Mesenchymal stem cell (in vitro differentiated cells and primary cell): ENCODE measurements at regions not wholly inside any gene's neighbourhood (a gene's known extent, or its start where the extent isn't known, plus 50 kb on each side); places are given as distances from the start of the nearest gene placed in this dataset.

Experiments
- DNase-seq: peaks from one replicate; pipeline ENCODE4 v3.0.0-alpha.2; 2013
- H2AFZ ChIP-seq: one replicate; pipeline ENCODE4 v1.6.1; 2013; ENCODE audit warnings: low read depth, mild to moderate bottlenecking, control low read depth, inconsistent platforms, low read length, moderate library complexity
- H2AK5ac ChIP-seq: 2 replicates; pipeline ENCODE4 v1.6.1; 2013; ENCODE audit warnings: low read length, moderate library complexity, mild to moderate bottlenecking, inconsistent platforms; ENCODE audit not compliant: severe bottlenecking
- H2BK120ac ChIP-seq: one replicate; pipeline ENCODE4 v1.6.1; 2013; ENCODE audit warnings: low read depth, mild to moderate bottlenecking, inconsistent platforms, low read length, moderate library complexity
- H2BK12ac ChIP-seq, 2 experiments: one replicate each; pipeline ENCODE4 v1.6.1; 2013; ENCODE audit warnings: inconsistent platforms in 2 of 2, low read length in 2 of 2, mild to moderate bottlenecking in 2 of 2, moderate library complexity in 2 of 2, control low read depth in 1 of 2
- H2BK15ac ChIP-seq: one replicate; pipeline ENCODE4 v1.6.1; 2013; ENCODE audit warnings: mild to moderate bottlenecking, low read depth, inconsistent platforms; ENCODE audit not compliant: poor library complexity, severe bottlenecking
- H2BK5ac ChIP-seq: 2 replicates; pipeline ENCODE4 v1.6.1; 2013; ENCODE audit warnings: low read depth, mild to moderate bottlenecking, low read length, control low read depth, inconsistent platforms; ENCODE audit not compliant: poor library complexity, severe bottlenecking
- H3K14ac ChIP-seq, 2 experiments: one replicate each; pipeline ENCODE4 v1.6.1; 2013; ENCODE audit warnings: inconsistent platforms in 2 of 2, low read length in 2 of 2, control low read depth in 1 of 2, mild to moderate bottlenecking in 1 of 2, moderate library complexity in 1 of 2
- H3K18ac ChIP-seq, 2 experiments: one replicate each; pipeline ENCODE4 v1.6.1; 2013; ENCODE audit warnings: inconsistent platforms in 2 of 2, low read length in 2 of 2, control low read depth in 1 of 2, low read depth in 1 of 2, mild to moderate bottlenecking in 1 of 2
- H3K23ac ChIP-seq, 2 experiments: one replicate each; pipeline ENCODE4 v1.6.1; 2013; ENCODE audit warnings: inconsistent platforms in 2 of 2, low read length in 2 of 2, mild to moderate bottlenecking in 2 of 2, moderate library complexity in 2 of 2, control low read depth in 1 of 2
- H3K27ac ChIP-seq: 2 replicates; pipeline ENCODE4 v1.5.1; 2013; ENCODE audit warnings: mild to moderate bottlenecking, moderate library complexity, low read length, control low read depth, inconsistent platforms; ENCODE audit not compliant: poor library complexity, severe bottlenecking
- H3K27me3 ChIP-seq, 2 experiments: 2 replicates each; pipeline versions ENCODE4 v1.6.1 to v1.7.0; 2013; ENCODE audit warnings: low read length in 2 of 2, mild to moderate bottlenecking in 2 of 2, moderate library complexity in 2 of 2, control low read depth in 1 of 2, inconsistent platforms in 1 of 2; ENCODE audit not compliant: control insufficient read depth in 1 of 2, insufficient read depth in 1 of 2
- H3K36me3 ChIP-seq, 2 experiments: 2 replicates each; pipeline versions ENCODE4 v1.6.1 to v1.7.0; 2013; ENCODE audit warnings: low read length in 2 of 2, control low read depth in 1 of 2, inconsistent platforms in 1 of 2, low read depth in 1 of 2, mild to moderate bottlenecking in 1 of 2; ENCODE audit not compliant: insufficient read depth in 2 of 2, control insufficient read depth in 1 of 2
- H3K4ac ChIP-seq, 2 experiments: one replicate each; pipeline ENCODE4 v1.6.1; 2013; ENCODE audit warnings: inconsistent platforms in 2 of 2, low read length in 2 of 2, mild to moderate bottlenecking in 2 of 2, moderate library complexity in 2 of 2, control low read depth in 1 of 2, low read depth in 1 of 2
- H3K4me1 ChIP-seq: 2 replicates; pipeline ENCODE4 v1.6.1; 2013; ENCODE audit warnings: low read depth, low read length, control low read depth; ENCODE audit not compliant: control insufficient read depth, insufficient read depth
- H3K4me2 ChIP-seq: 2 replicates; pipeline ENCODE4 v1.6.1; 2013; ENCODE audit warnings: low read length, mild to moderate bottlenecking, inconsistent platforms; ENCODE audit not compliant: poor library complexity, severe bottlenecking
- H3K4me3 ChIP-seq, 2 experiments: 2 replicates each; pipeline versions ENCODE4 v1.5.1 to v1.7.0; 2013; ENCODE audit warnings: low read length in 2 of 2, mild to moderate bottlenecking in 2 of 2, control low read depth in 1 of 2, low read depth in 1 of 2; ENCODE audit not compliant: insufficient read depth in 1 of 2
- H3K79me1 ChIP-seq: replicated peaks from 2 replicates; pipeline ENCODE4 v1.6.1; 2013; ENCODE audit warnings: mild to moderate bottlenecking, control low read depth, low read length, inconsistent platforms; ENCODE audit not compliant: poor library complexity, severe bottlenecking
- H3K9ac ChIP-seq: 2 replicates; pipeline ENCODE4 v1.7.0; 2013; ENCODE audit warnings: mild to moderate bottlenecking, low read length, moderate library complexity
- H3K9me3 ChIP-seq: 2 replicates; pipeline ENCODE4 v1.7.0; 2013; ENCODE audit warnings: mild to moderate bottlenecking, low read length; ENCODE audit not compliant: control insufficient read depth
- H4K8ac ChIP-seq: one replicate; pipeline ENCODE4 v1.6.1; 2013; ENCODE audit warnings: inconsistent platforms, mild to moderate bottlenecking, low read length, moderate library complexity
- H4K91ac ChIP-seq: one replicate; pipeline ENCODE4 v1.6.1; 2013; ENCODE audit warnings: mild to moderate bottlenecking, low read length, inconsistent platforms
- WGBS: methylation state at CpG from one replicate; pipeline ENCODE4 v1.1.7; 2013; ENCODE audit warnings: mixed read lengths; 5-methylcytosine and 5-hydroxymethylcytosine counted together

GRCh38 chr3:6732807-6733206, 128.1 kb upstream of the GRM7 start:
- no peak overlapping the region for H3K4ac ChIP-seq
- H3K4me3 ChIP-seq: no peak overlapping the region
- no peak overlapping the region for H3K14ac ChIP-seq
- WGBS: 74% methylated on average over 2 of the region's 2 CpGs
- no peak overlapping the region for H2AK5ac ChIP-seq
- H3K27ac ChIP-seq: no peak overlapping the region
- H2AFZ ChIP-seq: no peak overlapping the region
- H3K4me1 ChIP-seq: no peaks in the 10 kb centered on the region
- no peak for DNase-seq
- no peaks in the 10 kb centered on the region for H3K79me1 ChIP-seq
- H2BK15ac ChIP-seq: no peak overlapping the region
- no peak overlapping the region for H2BK5ac ChIP-seq
- no peak overlapping the region for H4K91ac ChIP-seq
- H3K18ac ChIP-seq: no peak overlapping the region
- no peak overlapping the region for H3K23ac ChIP-seq
- peaks cover 10% of the 10 kb centered on the region for H3K9me3 ChIP-seq
- no peak overlapping the region for H3K4me2 ChIP-seq
- no peak overlapping the region for H4K8ac ChIP-seq
- H3K9ac ChIP-seq: no peak overlapping the region
- no peaks in the 10 kb centered on the region for H3K36me3 ChIP-seq
- no peak overlapping the region for H2BK12ac ChIP-seq
- H3K27me3 ChIP-seq: no peaks in the 10 kb centered on the region
- H2BK120ac ChIP-seq: no peak overlapping the region

- no peak overlapping the region for H3K23ac ChIP-seq
- no peak overlapping the region for H2BK15ac ChIP-seq
- H2AK5ac ChIP-seq: no peak overlapping the region
- no peak overlapping the region for H3K14ac ChIP-seq
- WGBS: 91% methylated on average over 4 of the region's 5 CpGs
- H3K9me3 ChIP-seq: peaks cover 10% of the 10 kb centered on the region
- no peaks in the 10 kb centered on the region for H3K79me1 ChIP-seq
- no peak overlapping the region for H2BK120ac ChIP-seq
- no peak for DNase-seq
- no peak overlapping the region for H3K4me2 ChIP-seq
- no peaks in the 10 kb centered on the region for H3K36me3 ChIP-seq
- H3K4me1 ChIP-seq: no peaks in the 10 kb centered on the region
- no peak overlapping the region for H2BK12ac ChIP-seq
- no peaks in the 10 kb centered on the region for H3K27me3 ChIP-seq
- H4K8ac ChIP-seq: no peak overlapping the region
- no peak overlapping the region for H3K9ac ChIP-seq
- no peak overlapping the region for H4K91ac ChIP-seq
- H3K4me3 ChIP-seq: no peak overlapping the region
- no peak overlapping the region for H3K27ac ChIP-seq
- H2AFZ ChIP-seq: no peak overlapping the region
- H3K18ac ChIP-seq: no peak overlapping the region
- no peak overlapping the region for H2BK5ac ChIP-seq
- H3K4ac ChIP-seq: no peak overlapping the region
Observed at GRCh38 chr3:6733699-6734394, 127.1 kb upstream of the GRM7 start.

- H3K4me1 ChIP-seq: no peaks in the 10 kb centered on the region
- no peak overlapping the region for H2BK120ac ChIP-seq
- no peak overlapping the region for H3K14ac ChIP-seq
- H3K4ac ChIP-seq: no peak overlapping the region
- no peak overlapping the region for H2AK5ac ChIP-seq
- H3K9ac ChIP-seq: no peak overlapping the region
- no peak overlapping the region for H2BK5ac ChIP-seq
- no peak overlapping the region for H2BK12ac ChIP-seq
- H3K4me3 ChIP-seq: no peak overlapping the region
- no peak overlapping the region for H3K4me2 ChIP-seq
- no peaks in the 10 kb centered on the region for H3K36me3 ChIP-seq
- no peak overlapping the region for H4K8ac ChIP-seq
- H3K9me3 ChIP-seq: peaks cover 10% of the 10 kb centered on the region
- H3K18ac ChIP-seq: no peak overlapping the region
- no peak overlapping the region for H3K27ac ChIP-seq
- no peaks in the 10 kb centered on the region for H3K79me1 ChIP-seq
- no peak overlapping the region for H2AFZ ChIP-seq
- DNase-seq: no peak
- 83% methylated on average over 5 of the region's 5 CpGs for WGBS
- no peak overlapping the region for H2BK15ac ChIP-seq
- no peak overlapping the region for H4K91ac ChIP-seq
- no peak overlapping the region for H3K23ac ChIP-seq
- no peaks in the 10 kb centered on the region for H3K27me3 ChIP-seq
Observed at GRCh38 chr3:6734395-6734746, 126.5 kb upstream of the GRM7 start.

GRCh38 chr3:6736836-6737629, 123.9 kb upstream of the GRM7 start:
- H3K4ac ChIP-seq: no peak overlapping the region
- H3K9me3 ChIP-seq: peaks cover 10% of the 10 kb centered on the region
- no peak overlapping the region for H3K14ac ChIP-seq
- no peak overlapping the region for H4K8ac ChIP-seq
- no peak overlapping the region for H2AFZ ChIP-seq
- H2BK15ac ChIP-seq: no peak overlapping the region
- H2BK5ac ChIP-seq: no peak overlapping the region
- no peak overlapping the region for H3K18ac ChIP-seq
- no peaks in the 10 kb centered on the region for H3K27me3 ChIP-seq
- no peak overlapping the region for H3K23ac ChIP-seq
- no peak overlapping the region for H2BK120ac ChIP-seq
- H3K4me1 ChIP-seq: no peaks in the 10 kb centered on the region
- no peak overlapping the region for H4K91ac ChIP-seq
- no peak overlapping the region for H3K9ac ChIP-seq
- 72% methylated on average over 4 of the region's 5 CpGs for WGBS
- no peak overlapping the region for H2BK12ac ChIP-seq
- H3K4me3 ChIP-seq: no peak overlapping the region
- H3K36me3 ChIP-seq: no peaks in the 10 kb centered on the region
- H3K4me2 ChIP-seq: no peak overlapping the region
- no peak overlapping the region for H3K27ac ChIP-seq
- H3K79me1 ChIP-seq: no peaks in the 10 kb centered on the region
- no peak overlapping the region for H2AK5ac ChIP-seq
- no peak for DNase-seq
